ENCODE measurements at regions not wholly inside any gene's neighbourhood (a gene's known extent, or its start where the extent isn't known, plus 50 kb on each side); places are given as distances from the start of the nearest gene placed in this dataset.

- ATAC-seq (no peak), DNase-seq (no peak), FAIRE-seq (no peak)
- H3K4me3 ChIP-seq, result no peak overlapping the region
- TF ChIP-seq CTCF (IDR thresholded peaks at IDR 0.05), result no peak
- no peaks in the 10 kb centered on the region for H3K4me1 ChIP-seq
- no peaks in the 10 kb centered on the region for H3K36me3 ChIP-seq
- H3K27me3 ChIP-seq, result no peaks in the 10 kb centered on the region
- no peak overlapping the region for H3K27ac ChIP-seq
- 53 to 79% methylated on average over 3 of the region's 3 CpGs for WGBS, 2 donors
- no peaks in the 10 kb centered on the region for H3K9me3 ChIP-seq
- intact Hi-C loops (cut with DNase I), result no loop called here
These were observed 843.4 kb upstream of the FLRT2 start for GRCh38 chr14:84686550-84686949.

GRCh38 chr14:84688297-84689025 lies 841.5 kb upstream of the FLRT2 start:
- DNase-seq, result no peak
- no peak for ATAC-seq

GRCh38 chr14:84694161-84694560 lies 835.8 kb upstream of the FLRT2 start:
- H3K36me3 ChIP-seq, result no peaks in the 10 kb centered on the region
- intact Hi-C loops (cut with DNase I), result no loop called here
- H3K4me1 ChIP-seq, result no peaks in the 10 kb centered on the region
- FAIRE-seq (no peak), DNase-seq (no peak), ATAC-seq (no peak)
- TF ChIP-seq CTCF (IDR thresholded peaks at IDR 0.05), result no peak
- H3K4me3 ChIP-seq, result no peak overlapping the region
- no peaks in the 10 kb centered on the region for H3K9me3 ChIP-seq
- H3K27me3 ChIP-seq, result no peaks in the 10 kb centered on the region
- no peak overlapping the region for H3K27ac ChIP-seq

More at GRCh38 chr14:84688297-84689025, 841.5 kb upstream of the FLRT2 start:
- 76 to 79% methylated on average over 7 of the region's 7 CpGs for WGBS, 2 donors
- H3K4me3 ChIP-seq, result no peak overlapping the region
- no peaks in the 10 kb centered on the region for H3K27me3 ChIP-seq
- H3K9me3 ChIP-seq, result no peaks in the 10 kb centered on the region
- TF ChIP-seq CTCF (IDR thresholded peaks at IDR 0.05), result no peak
- H3K27ac ChIP-seq, result no peak overlapping the region
- H3K36me3 ChIP-seq, result no peaks in the 10 kb centered on the region
- intact Hi-C loops (cut with DNase I), result no loop called here
- FAIRE-seq, result no peak
- no peaks in the 10 kb centered on the region for H3K4me1 ChIP-seq

GRCh38 chr14:84704601-84705000 lies 825.3 kb upstream of the FLRT2 start:
- no peak for DNase-seq
- intact Hi-C loops (cut with DNase I), result no loop called here
- TF ChIP-seq CTCF (IDR thresholded peaks at IDR 0.05), result no peak
- H3K27ac ChIP-seq, result no peak overlapping the region
- 94 to 99% methylated on average over 2 of the region's 2 CpGs for WGBS, 2 donors
- no peaks in the 10 kb centered on the region for H3K36me3 ChIP-seq
- H3K4me1 ChIP-seq, result no peaks in the 10 kb centered on the region
- FAIRE-seq, result no peak
- no peak overlapping the region for H3K4me3 ChIP-seq
- no peaks in the 10 kb centered on the region for H3K9me3 ChIP-seq
- no peak for ATAC-seq
- H3K27me3 ChIP-seq, result no peaks in the 10 kb centered on the region

- Histone ChIP-seq H3K27ac (no peak overlapping the region), H3K4me1 (no peaks in the 10 kb centered on the region), H3K36me3 (no peaks in the 10 kb centered on the region), H3K4me3 (no peak overlapping the region), H3K9me3 (no peaks in the 10 kb centered on the region), H3K27me3 (no peaks in the 10 kb centered on the region)
- TF ChIP-seq CTCF (IDR thresholded peaks at IDR 0.05), result no peak
- ATAC-seq, result no peak
- FAIRE-seq, result no peak
- 92 to 100% methylated on average over 1 of the region's 1 CpG for WGBS, 2 donors
- no peak for DNase-seq
- intact Hi-C loops (cut with DNase I), result no loop called here
These were observed 822.1 kb upstream of the FLRT2 start for GRCh38 chr14:84707830-84708229.
